Right atrium auricular region (tissue), 2 donors: ENCODE measurements at regions not wholly inside any gene's neighbourhood (a gene's known extent, or its start where the extent isn't known, plus 50 kb on each side); places are given as distances from the start of the nearest gene placed in this dataset.

Experiments
- DNase-seq: peaks from one replicate; pipeline ENCODE4 v3.0.0-alpha.2; 2019; ENCODE audit warnings: low spot score
- H3K27ac ChIP-seq, 2 donors: fragments of 200-600 bp; sonication (generic); 1 replicate in 1 of 2; 2 replicates in 1 of 2; pipeline ENCODE4 v1.5.1; 2016 to 2019
- H3K27me3 ChIP-seq, 2 donors: fragments of 200-600 bp; sonication (generic); one replicate each; pipeline versions ENCODE4 v1.5.1 to v1.6.0; 2017 to 2019
- H3K36me3 ChIP-seq: fragments of 200-600 bp; sonication (generic); one replicate; pipeline ENCODE4 v1.5.1; 2016
- H3K4me1 ChIP-seq, 2 donors: fragments of 200-600 bp; sonication (generic); one replicate each; pipeline versions ENCODE4 v1.5.1 to v1.6.0; 2017 to 2019
- H3K4me3 ChIP-seq, 2 donors: fragments of 200-600 bp; sonication (generic); 1 replicate in 1 of 2; 2 replicates in 1 of 2; pipeline ENCODE4 v1.5.1; 2017 to 2019; ENCODE audit warnings: mild to moderate bottlenecking in 1 of 2, moderate library complexity in 1 of 2
- H3K9me3 ChIP-seq, 2 donors: fragments of 200-600 bp; sonication (generic); one replicate each; pipeline ENCODE4 v1.5.1; 2019
- CTCF ChIP-seq, 2 donors: fragments of 200-600 bp; sonication (generic); IDR thresholded peaks; one replicate each; pipeline ENCODE4 v1.5.1; 2019; ENCODE audit warnings: antibody characterized with exemption in 2 of 2

- TF ChIP-seq CTCF (IDR thresholded peaks at IDR 0.05) = no peak
- Histone ChIP-seq H3K36me3 (no peaks in the 10 kb centered on the region), H3K27me3 (no peaks in the 10 kb centered on the region), H3K4me1 (no peaks in the 10 kb centered on the region), H3K4me3 (no peak overlapping the region), H3K9me3 (no peaks in the 10 kb centered on the region), H3K27ac (no peak overlapping the region)
- DNase-seq = no peak
These were observed 91.4 kb upstream of the FAM241A start for GRCh38 chr4:112053825-112054350.

GRCh38 chr4:112055100-112055499 lies 90.2 kb upstream of the FAM241A start:
- Histone ChIP-seq H3K9me3 (no peaks in the 10 kb centered on the region), H3K27me3 (no peaks in the 10 kb centered on the region)
- TF ChIP-seq CTCF (IDR thresholded peaks at IDR 0.05) = no peak

DNA sequence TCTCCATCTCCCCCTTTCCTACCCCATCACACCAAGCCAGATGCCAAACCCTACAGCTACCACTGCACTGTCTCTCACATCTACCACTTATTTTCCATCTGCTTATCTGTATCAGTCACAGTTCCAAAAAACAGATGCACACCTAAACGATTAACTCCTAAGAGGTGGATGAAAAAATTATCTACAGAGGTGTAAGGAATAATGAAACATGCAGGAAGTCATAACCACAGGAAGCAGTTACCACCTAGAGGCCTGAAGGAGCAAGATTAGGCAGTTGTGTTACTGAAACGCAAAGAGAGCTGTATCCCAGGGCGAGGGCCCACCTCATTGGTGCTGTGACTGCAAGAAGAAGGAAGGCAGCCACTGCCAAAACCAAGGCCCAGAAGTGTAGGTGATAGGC lies 87.8 kb upstream of the FAM241A start:
- no peaks in the 10 kb centered on the region for H3K36me3 ChIP-seq
- no peak for TF ChIP-seq CTCF (IDR thresholded peaks at IDR 0.05)
- H3K27me3 ChIP-seq = no peaks in the 10 kb centered on the region
- H3K4me3 ChIP-seq = no peak overlapping the region
- no peak overlapping the region for H3K27ac ChIP-seq
- no peaks in the 10 kb centered on the region for H3K9me3 ChIP-seq
- H3K4me1 ChIP-seq = no peaks in the 10 kb centered on the region
- no peak for DNase-seq

More at GRCh38 chr4:112055100-112055499, 90.2 kb upstream of the FAM241A start:
- DNase-seq = no peak
- no peak overlapping the region for H3K27ac ChIP-seq
- no peaks in the 10 kb centered on the region for H3K36me3 ChIP-seq
- no peaks in the 10 kb centered on the region for H3K4me1 ChIP-seq
- no peak overlapping the region for H3K4me3 ChIP-seq

DNA sequence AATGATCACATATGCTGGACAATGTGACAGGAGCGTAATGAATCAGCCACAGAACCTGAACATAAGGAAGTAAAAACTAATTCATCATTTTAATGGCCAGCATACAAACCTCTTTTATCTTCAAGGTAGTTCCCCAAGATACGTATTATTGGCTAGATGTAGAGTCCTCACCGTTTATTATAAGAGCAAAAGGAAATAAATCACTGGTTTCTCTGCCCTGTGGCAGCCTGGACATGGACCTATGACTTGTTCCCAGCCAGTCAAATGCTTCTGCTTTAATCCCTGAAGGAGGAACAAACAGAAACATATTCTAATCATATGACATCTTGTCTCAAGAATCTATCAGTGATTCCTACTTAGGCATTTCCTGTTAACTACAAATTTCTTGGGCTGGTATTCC lies 86.8 kb upstream of the FAM241A start:
- H3K27me3 ChIP-seq = no peaks in the 10 kb centered on the region
- no peak for DNase-seq
- no peaks in the 10 kb centered on the region for H3K4me1 ChIP-seq
- no peak for TF ChIP-seq CTCF (IDR thresholded peaks at IDR 0.05)
- no peaks in the 10 kb centered on the region for H3K36me3 ChIP-seq
- H3K27ac ChIP-seq = no peak overlapping the region
- H3K9me3 ChIP-seq = no peaks in the 10 kb centered on the region
- H3K4me3 ChIP-seq = no peak overlapping the region

DNA sequence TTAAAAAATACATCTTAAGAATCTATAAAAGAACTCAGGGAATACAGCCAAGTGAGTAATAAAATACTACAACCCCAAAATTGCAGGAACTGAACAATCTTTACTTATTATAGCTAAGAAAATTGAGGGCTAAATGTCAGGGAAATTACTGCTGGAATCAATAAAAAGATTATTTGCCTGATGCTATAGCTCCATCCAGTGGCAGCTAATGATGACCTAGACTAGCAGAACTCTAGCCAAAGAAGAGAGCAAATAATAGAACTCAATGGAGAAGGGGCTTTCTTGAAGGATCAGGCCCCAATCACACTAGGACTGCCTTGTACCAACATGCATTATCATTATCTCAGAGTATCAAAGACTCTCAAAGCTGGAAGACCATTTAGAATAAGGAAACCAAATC lies 85.0 kb upstream of the FAM241A start:
- DNase-seq = no peak
- peak in 1 of 2 donors; percentile 30 for TF ChIP-seq CTCF (IDR thresholded peaks at IDR 0.05)
- Histone ChIP-seq H3K4me1 (no peaks in the 10 kb centered on the region), H3K36me3 (no peaks in the 10 kb centered on the region), H3K4me3 (no peak overlapping the region), H3K27ac (no peak overlapping the region), H3K9me3 (no peaks in the 10 kb centered on the region), H3K27me3 (no peaks in the 10 kb centered on the region)

- no peaks in the 10 kb centered on the region for H3K36me3 ChIP-seq
- DNase-seq = no peak
- H3K27ac ChIP-seq = no peak overlapping the region
- H3K27me3 ChIP-seq = no peaks in the 10 kb centered on the region
- no peak overlapping the region for H3K4me3 ChIP-seq
- no peaks in the 10 kb centered on the region for H3K4me1 ChIP-seq
- no peaks in the 10 kb centered on the region for H3K9me3 ChIP-seq
- no peak for TF ChIP-seq CTCF (IDR thresholded peaks at IDR 0.05)
These were observed 83.9 kb upstream of the FAM241A start for GRCh38 chr4:112061207-112061817.
